DND-41 (cell line): ENCODE measurements at regions not wholly inside any gene's neighbourhood (a gene's known extent, or its start where the extent isn't known, plus 50 kb on each side); places are given as distances from the start of the nearest gene placed in this dataset.

ENCODE experiments used
- ATAC-seq: fragments of 200-7000 bp; cut with Tn5 transposase; 3 replicates; pipeline ENCODE4 v1.9.1; 2021; ENCODE audit warnings: low read depth; ENCODE audit not compliant: insufficient read depth
- DNase-seq: peaks from one replicate; pipeline ENCODE4 v3.0.0-alpha.2; 2020
- H2AFZ ChIP-seq: 2 replicates; pipeline ENCODE4 v1.6.0; 2012; ENCODE audit warnings: low read depth, low read length
- H3K27ac ChIP-seq: 2 replicates; pipeline ENCODE4 v1.5.1; 2012; ENCODE audit warnings: low read length, inconsistent platforms
- H3K27me3 ChIP-seq: fragments of 200-600 bp; sonication (generic); 2 replicates; pipeline ENCODE4 v1.6.0; 2012; ENCODE audit warnings: low read length, mild to moderate bottlenecking, inconsistent platforms; ENCODE audit not compliant: insufficient read depth, poor library complexity
- H3K36me3 ChIP-seq: 2 replicates; pipeline ENCODE4 v1.5.1; 2012; ENCODE audit warnings: low read length, inconsistent platforms; ENCODE audit not compliant: insufficient read depth
- H3K4me1 ChIP-seq: 2 replicates; pipeline ENCODE4 v1.5.1; 2012; ENCODE audit warnings: mild to moderate bottlenecking, low read length; ENCODE audit not compliant: insufficient read depth
- H3K4me2 ChIP-seq: 2 replicates; pipeline ENCODE4 v1.6.0; 2012; ENCODE audit warnings: mild to moderate bottlenecking, moderate library complexity, low read length, inconsistent platforms; ENCODE audit not compliant: insufficient read depth
- H3K4me3 ChIP-seq, 2 experiments: fragments of 200-600 bp in 1 of 2; shearing (Covaris generic) in 1 of 2; 2 replicates each; pipeline ENCODE4 v1.5.1; 2012 to 2016; ENCODE audit warnings: inconsistent platforms in 2 of 2, low read length in 2 of 2, mild to moderate bottlenecking in 2 of 2, low read depth in 1 of 2, moderate library complexity in 1 of 2
- H3K79me2 ChIP-seq: 2 replicates; pipeline ENCODE4 v1.6.0; 2012; ENCODE audit warnings: low read length, inconsistent platforms; ENCODE audit not compliant: insufficient read depth
- H3K9ac ChIP-seq: 2 replicates; pipeline ENCODE4 v1.6.0; 2012; ENCODE audit warnings: low read depth, mild to moderate bottlenecking, inconsistent platforms, low read length, moderate library complexity
- H3K9me3 ChIP-seq: 2 replicates; pipeline ENCODE4 v1.5.1; 2012; ENCODE audit warnings: low read length, moderate library complexity, mild to moderate bottlenecking, inconsistent platforms; ENCODE audit not compliant: insufficient read depth, severe bottlenecking
- H4K20me1 ChIP-seq: 2 replicates; pipeline ENCODE4 v1.6.0; 2012; ENCODE audit warnings: low read length; ENCODE audit not compliant: insufficient read depth
- CTCF ChIP-seq: IDR thresholded peaks from 2 replicates; pipeline ENCODE4 v1.5.1; 2012; ENCODE audit warnings: borderline replicate concordance, low read length, moderate library complexity, mild to moderate bottlenecking; ENCODE audit not compliant: poor library complexity, severe bottlenecking; ENCODE audit errors: extremely low read depth
- EZH2 ChIP-seq: IDR thresholded peaks from 3 replicates; pipeline ENCODE4 v1.6.1; 2012; ENCODE audit warnings: borderline replicate concordance, low read depth, mild to moderate bottlenecking, moderate library complexity, low read length, inconsistent platforms; ENCODE audit not compliant: severe bottlenecking

GRCh38 chr1:112040891-112041740, 51.6 kb upstream of the KCND3 start:
- no peak for ATAC-seq
- no peaks in the 10 kb centered on the region for H3K79me2 ChIP-seq
- H3K9me3 ChIP-seq = no peaks in the 10 kb centered on the region
- no peak for DNase-seq
- no peak overlapping the region for H3K9ac ChIP-seq
- H3K27ac ChIP-seq = no peak overlapping the region
- H3K4me3 ChIP-seq = no peak overlapping the region
- H2AFZ ChIP-seq = no peak overlapping the region
- no peaks in the 10 kb centered on the region for H3K4me1 ChIP-seq
- TF ChIP-seq EZH2 (no peak), CTCF (no peak)
- H3K27me3 ChIP-seq = peaks cover 11% of the 10 kb centered on the region
- 0 out of 2 replicates have a peak, but pooled peaks cover 2% of the 10 kb centered on the region for H4K20me1 ChIP-seq
- no peaks in the 10 kb centered on the region for H3K36me3 ChIP-seq
- no peak overlapping the region for H3K4me2 ChIP-seq

- no peak overlapping the region for H2AFZ ChIP-seq
- no peak overlapping the region for H3K4me3 ChIP-seq
- no peak for ATAC-seq
- no peak overlapping the region for H3K4me2 ChIP-seq
- TF ChIP-seq CTCF = no peak
- TF ChIP-seq EZH2 = no peak
- no peaks in the 10 kb centered on the region for H3K36me3 ChIP-seq
- no peak for DNase-seq
- 0 out of 2 replicates have a peak, but pooled peaks cover 2% of the 10 kb centered on the region for H4K20me1 ChIP-seq
- H3K4me1 ChIP-seq = no peaks in the 10 kb centered on the region
- no peak overlapping the region for H3K27ac ChIP-seq
- peaks cover 14% of the 10 kb centered on the region for H3K27me3 ChIP-seq
- H3K79me2 ChIP-seq = no peaks in the 10 kb centered on the region
- H3K9ac ChIP-seq = no peak overlapping the region
- no peaks in the 10 kb centered on the region for H3K9me3 ChIP-seq
Observed at GRCh38 chr1:112043901-112044300, 54.4 kb upstream of the KCND3 start.

- H3K79me2 ChIP-seq = no peaks in the 10 kb centered on the region
- no peak for ATAC-seq
- H3K27me3 ChIP-seq = peaks cover 17% of the 10 kb centered on the region
- no peak overlapping the region for H3K4me3 ChIP-seq
- no peak overlapping the region for H2AFZ ChIP-seq
- H3K9ac ChIP-seq = no peak overlapping the region
- TF ChIP-seq EZH2 = no peak
- TF ChIP-seq CTCF = no peak
- no peak for DNase-seq
- no peaks in the 10 kb centered on the region for H3K36me3 ChIP-seq
- no peaks in the 10 kb centered on the region for H3K4me1 ChIP-seq
- no peak overlapping the region for H3K27ac ChIP-seq
- 0 out of 2 replicates have a peak, but pooled peaks cover 2% of the 10 kb centered on the region for H4K20me1 ChIP-seq
- no peaks in the 10 kb centered on the region for H3K9me3 ChIP-seq
- no peak overlapping the region for H3K4me2 ChIP-seq
Observed at GRCh38 chr1:112044745-112045144, 55.3 kb upstream of the KCND3 start.
